ENCODE measurements at regions not wholly inside any gene's neighbourhood (a gene's known extent, or its start where the extent isn't known, plus 50 kb on each side); places are given as distances from the start of the nearest gene placed in this dataset.
A peak's percentile ranks its signal among the peaks of the same experiment; 100 is the strongest.

DNA sequence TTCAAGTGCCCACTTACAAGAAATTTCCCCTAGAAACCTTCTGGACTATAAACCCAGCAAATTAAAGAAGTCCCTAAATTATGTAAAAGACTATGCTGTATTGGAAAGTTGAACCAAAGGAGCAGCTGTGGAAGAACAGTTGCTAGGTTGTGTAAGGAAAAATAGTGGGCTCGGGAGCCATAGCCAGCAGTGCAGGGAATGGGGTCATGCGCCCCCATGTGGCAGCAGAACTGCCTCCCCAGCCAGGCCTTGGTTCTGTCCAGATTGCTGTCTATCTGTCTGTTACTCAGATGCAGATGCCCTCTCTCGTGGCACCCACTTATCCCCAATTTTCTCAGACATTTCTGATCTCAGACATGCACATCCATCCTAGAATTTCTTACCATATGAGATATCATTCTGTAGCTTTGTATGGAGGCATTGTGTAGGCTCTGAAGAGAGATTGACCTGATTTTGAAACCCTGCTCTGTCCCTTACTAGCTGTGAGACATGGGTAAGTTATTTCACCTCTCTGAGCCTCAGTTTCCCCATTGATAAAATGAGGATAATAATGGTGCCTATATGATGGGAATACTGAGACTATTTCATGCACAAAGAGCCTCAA is 258.3 kb downstream of the SS18 start:
- intact Hi-C loops (cut with micrococcal nuclease) = loop anchor here (2.0 to 10.0 kb wide), 4 partner anchors 63 to 1287 kb away; no protein-coding TSS in a partner anchor
- Histone ChIP-seq H3K4me2 (ENCODE audit: low read length) (no peak overlapping the region), H3K36me3 (ENCODE audit: control insufficient read depth in 1 of 2, insufficient read depth in 2 of 2, low read length in 2 of 2) (no peaks in the 10 kb centered on the region), H3K4me1 (ENCODE audit: control insufficient read depth in 1 of 2, insufficient read depth in 2 of 2, low read length in 2 of 2) (no peaks in the 10 kb centered on the region), H2AFZ (ENCODE audit: low read depth, low read length, poor library complexity, severe bottlenecking) (no peak overlapping the region), H3K9me3 (ENCODE audit: control insufficient read depth in 1 of 2, insufficient read depth in 1 of 2, low read depth in 1 of 2, low read length in 2 of 2) (no peaks in the 10 kb centered on the region), H3K9ac (ENCODE audit: low read length) (no peak overlapping the region), H3K9me2 (ENCODE audit: insufficient read depth) (no peaks in the 10 kb centered on the region), H3K27me3 (ENCODE audit: insufficient read depth, low read length) (peaks cover 9% of the 10 kb centered on the region), H3K4me3 (replicated peaks in 1 of 2; ENCODE audit: low read depth in 1 of 2, low read length in 2 of 2) (no peak overlapping the region), H3K79me2 (ENCODE audit: insufficient read depth, low read length) (no peaks in the 10 kb centered on the region), H3K27ac (ENCODE audit: low read depth, low read length) (no peak overlapping the region), H4K20me1 (ENCODE audit: insufficient read depth) (no peaks in the 10 kb centered on the region)
- RAD21 ChIA-PET (ENCODE audit: low non-redundant PET in 1 of 2, low total read pairs in 2 of 2, uncharacterized antibody in 2 of 2, unreplicated experiment in 2 of 2) = no interaction called here
- peak; percentile 6 for DNase-seq (ENCODE audit: low read depth, low spot score)
- peak; percentile 93 for ATAC-seq
- POLR2A ChIA-PET = no interaction called here
- BruUV-seq (replicated peaks) = no TSS peak
- CTCF ChIA-PET = no interaction called here
- TF ChIP-seq FOSL1 (IDR thresholded peaks at IDR 0.05; ENCODE audit: low read depth) (no peak), POLR2A (IDR thresholded peaks at IDR 0.05; ENCODE audit: borderline replicate concordance, extremely low read depth, insufficient read depth, insufficient read length) (no peak), RAD21 (IDR thresholded peaks at IDR 0.05; ENCODE audit: low read depth) (peak; percentile 63), JUND (IDR thresholded peaks at IDR 0.05) (no peak), EGR1 (IDR thresholded peaks at IDR 0.05; ENCODE audit: low read depth) (no peak)
- TF ChIP-seq, protein P1, sequence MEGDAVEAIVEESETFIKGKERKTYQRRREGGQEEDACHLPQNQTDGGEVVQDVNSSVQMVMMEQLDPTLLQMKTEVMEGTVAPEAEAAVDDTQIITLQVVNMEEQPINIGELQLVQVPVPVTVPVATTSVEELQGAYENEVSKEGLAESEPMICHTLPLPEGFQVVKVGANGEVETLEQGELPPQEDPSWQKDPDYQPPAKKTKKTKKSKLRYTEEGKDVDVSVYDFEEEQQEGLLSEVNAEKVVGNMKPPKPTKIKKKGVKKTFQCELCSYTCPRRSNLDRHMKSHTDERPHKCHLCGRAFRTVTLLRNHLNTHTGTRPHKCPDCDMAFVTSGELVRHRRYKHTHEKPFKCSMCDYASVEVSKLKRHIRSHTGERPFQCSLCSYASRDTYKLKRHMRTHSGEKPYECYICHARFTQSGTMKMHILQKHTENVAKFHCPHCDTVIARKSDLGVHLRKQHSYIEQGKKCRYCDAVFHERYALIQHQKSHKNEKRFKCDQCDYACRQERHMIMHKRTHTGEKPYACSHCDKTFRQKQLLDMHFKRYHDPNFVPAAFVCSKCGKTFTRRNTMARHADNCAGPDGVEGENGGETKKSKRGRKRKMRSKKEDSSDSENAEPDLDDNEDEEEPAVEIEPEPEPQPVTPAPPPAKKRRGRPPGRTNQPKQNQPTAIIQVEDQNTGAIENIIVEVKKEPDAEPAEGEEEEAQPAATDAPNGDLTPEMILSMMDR (IDR thresholded peaks at IDR 0.05 in 2 of 3, conservative IDR thresholded peaks at IDR 0.05 in 1 of 3; ENCODE audit: borderline replicate concordance in 1 of 3, insufficient read depth in 1 of 3, low read depth in 2 of 3, low read length in 2 of 3) = peak; percentile 38 to 93 (median 89); a peak in 4 of 6 replicates
- TF ChIP-seq, protein P2, sequence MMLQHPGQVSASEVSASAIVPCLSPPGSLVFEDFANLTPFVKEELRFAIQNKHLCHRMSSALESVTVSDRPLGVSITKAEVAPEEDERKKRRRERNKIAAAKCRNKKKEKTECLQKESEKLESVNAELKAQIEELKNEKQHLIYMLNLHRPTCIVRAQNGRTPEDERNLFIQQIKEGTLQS (IDR thresholded peaks at IDR 0.05) = no peak
- TF ChIP-seq, protein P3, sequence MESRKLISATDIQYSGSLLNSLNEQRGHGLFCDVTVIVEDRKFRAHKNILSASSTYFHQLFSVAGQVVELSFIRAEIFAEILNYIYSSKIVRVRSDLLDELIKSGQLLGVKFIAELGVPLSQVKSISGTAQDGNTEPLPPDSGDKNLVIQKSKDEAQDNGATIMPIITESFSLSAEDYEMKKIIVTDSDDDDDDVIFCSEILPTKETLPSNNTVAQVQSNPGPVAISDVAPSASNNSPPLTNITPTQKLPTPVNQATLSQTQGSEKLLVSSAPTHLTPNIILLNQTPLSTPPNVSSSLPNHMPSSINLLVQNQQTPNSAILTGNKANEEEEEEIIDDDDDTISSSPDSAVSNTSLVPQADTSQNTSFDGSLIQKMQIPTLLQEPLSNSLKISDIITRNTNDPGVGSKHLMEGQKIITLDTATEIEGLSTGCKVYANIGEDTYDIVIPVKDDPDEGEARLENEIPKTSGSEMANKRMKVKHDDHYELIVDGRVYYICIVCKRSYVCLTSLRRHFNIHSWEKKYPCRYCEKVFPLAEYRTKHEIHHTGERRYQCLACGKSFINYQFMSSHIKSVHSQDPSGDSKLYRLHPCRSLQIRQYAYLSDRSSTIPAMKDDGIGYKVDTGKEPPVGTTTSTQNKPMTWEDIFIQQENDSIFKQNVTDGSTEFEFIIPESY (IDR thresholded peaks at IDR 0.05; ENCODE audit: extremely low read depth, insufficient replicate concordance, low read length) = no peak

Data from HCT116 (cell line).